GM18498 (cell line): ENCODE measurements at regions not wholly inside any gene's neighbourhood (a gene's known extent, or its start where the extent isn't known, plus 50 kb on each side); places are given as distances from the start of the nearest gene placed in this dataset.

Experiments
- ATAC-seq: cut with Tn5 transposase; IDR thresholded peaks from one replicate; pipeline ENCODE4 v1.9.1; 2021; ENCODE audit warnings: mild to moderate bottlenecking, moderate library complexity; ENCODE audit not compliant: unreplicated experiment

GRCh38 chr16:73251608-73252007, 203.7 kb upstream of the ZFHX3 start:
- ATAC-seq = no peak

DNA sequence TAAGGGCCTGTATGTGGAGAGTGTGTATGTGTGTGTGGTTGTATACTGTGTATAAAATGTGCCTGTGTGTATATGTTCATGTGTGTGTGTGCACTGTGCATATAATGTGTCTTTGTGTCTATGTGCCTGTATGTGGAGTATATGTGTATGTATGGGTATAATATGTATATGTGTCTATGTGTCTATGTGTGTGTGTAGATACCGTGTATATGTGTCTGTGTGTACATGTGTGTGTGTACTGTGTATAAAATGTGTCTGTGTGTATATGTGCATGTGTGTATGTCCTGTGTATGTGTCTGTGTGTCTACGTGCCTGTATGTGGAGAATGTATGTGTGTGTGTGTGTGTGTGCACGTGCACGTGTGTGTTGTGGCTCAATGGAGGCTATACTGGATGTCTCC, 200.4 kb upstream of the ZFHX3 start:
- ATAC-seq = no peak

DNA sequence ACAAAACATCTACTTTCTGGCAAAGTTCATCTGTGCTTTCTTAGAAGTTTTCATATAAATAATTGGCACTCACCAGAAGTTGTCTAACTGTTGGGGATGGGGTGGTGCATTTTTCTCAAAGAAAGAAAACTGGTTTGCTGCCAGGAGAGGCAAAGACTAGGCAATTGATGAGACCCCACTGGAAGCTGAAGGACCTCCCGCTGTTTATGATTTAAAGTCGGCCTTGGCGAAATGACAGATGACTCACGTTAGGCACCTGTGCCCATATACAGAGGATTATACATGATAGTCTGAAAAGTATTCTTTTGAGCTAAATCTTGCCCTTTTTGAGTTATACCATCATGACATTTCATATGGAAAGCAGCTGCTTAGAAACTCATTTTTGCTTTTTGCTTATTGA, 193.0 kb upstream of the ZFHX3 start:
- ATAC-seq = no peak

- ATAC-seq = no peak
These were observed 189.7 kb upstream of the ZFHX3 start for GRCh38 chr16:73237601-73238000.

- no peak for ATAC-seq
These were observed 186.6 kb upstream of the ZFHX3 start for GRCh38 chr16:73234496-73234895.

DNA sequence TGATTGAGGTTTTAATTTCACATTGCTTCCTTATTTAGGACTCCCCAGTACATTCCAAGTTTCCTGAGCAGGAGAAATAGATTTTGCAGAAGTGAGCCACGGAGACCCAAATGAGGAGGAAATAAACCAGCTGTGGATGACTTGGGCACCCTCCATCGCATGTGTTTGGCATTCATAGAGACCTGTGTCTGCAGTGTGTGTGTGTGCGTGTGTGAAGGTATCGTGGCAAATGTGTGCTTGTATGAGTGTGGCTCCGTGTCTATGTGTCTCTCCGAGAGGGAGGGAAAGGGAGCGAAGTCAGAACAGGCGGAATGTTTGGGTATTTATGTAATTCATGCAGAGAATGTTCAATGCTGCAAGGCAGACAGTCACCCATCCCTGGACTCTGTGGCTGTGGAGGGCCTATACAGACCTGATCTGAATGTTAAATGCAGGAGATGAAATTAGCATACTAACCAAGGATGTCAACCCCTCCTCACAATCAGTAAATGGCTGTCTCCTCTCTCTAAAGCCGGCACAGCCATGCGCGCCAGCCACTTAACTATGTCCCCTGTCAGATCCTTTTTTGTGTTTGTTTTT, 186.0 kb upstream of the ZFHX3 start:
- ATAC-seq = no peak

DNA sequence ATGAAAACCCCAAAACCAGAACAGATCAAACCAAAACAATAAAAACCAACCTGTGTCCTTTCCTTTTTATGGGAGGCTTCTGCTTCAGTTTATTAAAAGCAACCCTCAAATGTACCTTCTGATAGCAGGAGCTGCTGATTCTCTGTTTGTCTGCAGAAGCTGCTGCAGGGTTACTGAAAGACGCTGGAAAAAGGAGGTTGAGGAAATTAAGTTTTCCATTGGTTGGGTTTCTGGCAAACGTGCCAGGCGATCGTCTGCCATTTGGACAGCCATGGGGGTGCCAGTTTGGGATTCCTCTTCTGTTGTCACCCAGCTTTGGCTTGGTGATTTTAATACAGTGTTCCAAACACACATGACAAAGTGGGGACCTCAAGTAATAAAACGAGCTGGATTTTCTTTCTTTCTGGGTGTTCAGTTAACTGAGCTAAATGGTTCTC, 185.4 kb upstream of the ZFHX3 start:
- ATAC-seq = no peak

DNA sequence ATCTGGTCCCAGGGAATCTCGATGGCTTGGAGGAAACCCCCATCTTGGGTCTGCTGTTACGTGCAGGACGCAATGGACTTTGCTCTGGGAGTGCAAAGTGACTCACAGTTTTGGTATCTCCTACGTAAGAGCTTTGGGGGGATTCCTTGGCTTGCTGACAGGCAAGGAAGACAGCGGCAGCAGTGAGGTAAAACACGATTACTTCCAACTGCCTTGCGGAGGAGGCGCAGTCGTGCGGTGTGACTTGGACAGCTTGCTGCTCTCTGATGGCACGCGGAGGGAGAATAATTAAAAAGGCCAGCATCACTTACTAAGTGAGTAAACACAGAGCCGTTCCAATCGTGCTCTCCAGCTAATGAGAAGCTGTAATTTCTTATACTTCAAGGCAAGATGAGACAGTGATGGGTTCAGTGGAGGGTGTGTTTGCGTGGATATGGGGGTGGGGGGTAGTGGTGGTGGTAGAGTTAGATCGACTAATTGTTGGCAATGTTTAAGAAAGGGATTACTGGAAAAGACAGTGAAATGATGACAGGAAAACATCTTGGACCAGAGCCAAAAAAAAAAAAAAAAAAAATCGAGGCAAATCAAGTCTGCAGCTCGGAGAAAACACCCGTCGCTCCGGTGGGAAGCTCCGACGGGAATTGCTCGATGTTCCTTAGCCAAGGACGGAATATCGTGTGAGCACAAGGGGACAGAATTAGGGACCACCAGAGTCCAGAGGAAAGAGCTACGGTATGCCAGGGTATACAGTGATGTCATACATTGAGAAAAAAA, 184.8 kb upstream of the ZFHX3 start:
- no peak for ATAC-seq

GRCh38 chr16:73231944-73232554, 184.1 kb upstream of the ZFHX3 start:
- ATAC-seq = no peak

DNA sequence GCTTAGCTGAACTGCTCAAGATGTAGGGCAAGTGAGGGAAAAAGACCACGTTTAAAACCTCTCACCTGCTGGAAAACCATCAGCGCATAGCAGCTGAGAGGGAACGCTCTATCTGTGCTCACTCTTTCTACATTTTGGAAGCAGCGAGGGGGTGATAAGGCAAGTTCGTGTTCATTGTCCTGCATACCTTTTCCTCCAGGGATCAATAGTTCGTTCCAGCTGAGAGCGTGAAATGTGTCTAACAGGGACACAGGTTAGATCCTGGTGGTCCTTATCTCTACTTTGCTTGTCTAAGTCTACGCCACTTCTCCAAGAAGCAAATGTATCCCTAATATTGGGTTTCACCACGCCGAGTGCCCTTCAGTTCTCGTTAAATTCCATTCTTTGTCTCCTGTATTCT, 183.5 kb upstream of the ZFHX3 start:
- ATAC-seq = no peak

GRCh38 chr16:73230651-73231050, 182.7 kb upstream of the ZFHX3 start:
- ATAC-seq = no peak

DNA sequence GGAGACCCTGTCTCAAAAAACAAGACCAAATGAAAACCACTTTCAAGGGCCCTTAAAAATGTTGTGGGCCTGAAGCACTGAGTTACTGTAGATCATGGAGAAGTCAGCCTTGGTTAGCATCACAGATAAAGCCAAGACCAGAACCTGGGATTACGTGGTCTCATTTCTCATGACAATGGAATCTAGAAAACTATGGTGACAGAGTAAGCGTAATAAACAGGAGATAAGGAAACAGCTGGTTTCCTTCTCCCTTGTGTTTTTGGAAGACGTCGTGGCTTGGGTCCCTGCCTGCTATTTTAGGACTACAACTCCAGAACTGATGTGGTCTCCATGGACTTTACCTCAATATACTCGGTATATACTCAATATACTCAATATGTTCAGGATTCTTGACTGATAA, 180.7 kb upstream of the ZFHX3 start:
- no peak for ATAC-seq

DNA sequence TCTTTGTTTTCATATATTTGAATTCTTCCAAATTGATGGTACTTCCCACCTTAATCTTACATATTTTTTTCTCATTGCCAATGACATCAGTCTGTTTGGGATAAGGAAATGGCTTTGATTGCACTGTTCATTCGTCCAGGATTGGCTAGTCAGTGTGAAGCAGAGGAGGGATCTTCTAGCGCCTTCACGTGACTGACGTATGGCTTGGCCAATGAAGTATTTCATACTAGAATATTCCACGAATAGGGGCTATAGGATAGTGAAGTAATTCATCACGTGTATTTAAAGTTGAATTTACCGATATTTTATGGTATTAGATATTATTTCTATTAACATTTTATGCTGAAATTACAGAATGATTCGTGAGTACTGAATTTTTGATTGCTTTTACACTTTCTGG, 178.7 kb upstream of the ZFHX3 start:
- ATAC-seq = no peak

DNA sequence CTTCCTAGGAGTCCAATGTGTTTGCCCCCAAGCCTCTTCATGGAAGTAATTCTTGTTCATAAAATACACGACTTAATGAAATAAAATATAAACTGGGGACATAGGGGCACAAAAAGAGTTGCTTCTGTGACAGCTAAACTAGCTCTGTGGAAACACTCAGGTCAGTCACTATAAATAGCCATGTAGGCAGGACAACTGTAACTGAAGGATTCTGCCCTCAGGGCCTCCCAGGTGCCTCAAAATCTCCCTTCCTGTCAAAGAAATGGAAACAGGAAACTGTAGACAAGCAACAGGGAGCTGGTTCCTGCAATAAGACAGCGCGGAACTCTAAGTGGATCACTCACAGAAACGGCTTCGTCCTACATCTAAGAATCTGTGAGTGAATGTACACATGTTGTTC, 178.1 kb upstream of the ZFHX3 start:
- no peak for ATAC-seq

DNA sequence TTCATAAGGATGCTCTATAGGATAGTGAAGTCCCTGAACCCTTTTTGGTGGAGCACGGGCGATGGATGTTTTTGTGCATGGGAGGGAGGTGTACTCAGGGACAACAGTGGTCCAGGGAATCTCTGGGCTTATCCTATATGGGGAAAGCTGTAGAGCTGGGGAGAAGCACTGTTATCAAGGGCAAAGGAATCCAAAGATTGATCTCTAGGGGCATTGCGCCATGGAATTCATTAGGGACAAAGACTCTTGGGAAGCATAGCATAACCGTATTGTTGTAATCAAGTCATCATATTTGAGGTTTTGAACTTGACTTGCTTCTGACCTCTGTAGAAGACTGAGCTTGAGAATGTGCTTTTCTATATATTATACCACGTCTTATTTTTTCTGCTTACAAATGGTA, 172.9 kb upstream of the ZFHX3 start:
- no peak for ATAC-seq

- ATAC-seq = no peak
These were observed 171.2 kb upstream of the ZFHX3 start for GRCh38 chr16:73219176-73219575.

GRCh38 chr16:73217654-73218053, 169.7 kb upstream of the ZFHX3 start:
- no peak for ATAC-seq

- ATAC-seq = no peak
These were observed 169.0 kb upstream of the ZFHX3 start for GRCh38 chr16:73216932-73217331.

DNA sequence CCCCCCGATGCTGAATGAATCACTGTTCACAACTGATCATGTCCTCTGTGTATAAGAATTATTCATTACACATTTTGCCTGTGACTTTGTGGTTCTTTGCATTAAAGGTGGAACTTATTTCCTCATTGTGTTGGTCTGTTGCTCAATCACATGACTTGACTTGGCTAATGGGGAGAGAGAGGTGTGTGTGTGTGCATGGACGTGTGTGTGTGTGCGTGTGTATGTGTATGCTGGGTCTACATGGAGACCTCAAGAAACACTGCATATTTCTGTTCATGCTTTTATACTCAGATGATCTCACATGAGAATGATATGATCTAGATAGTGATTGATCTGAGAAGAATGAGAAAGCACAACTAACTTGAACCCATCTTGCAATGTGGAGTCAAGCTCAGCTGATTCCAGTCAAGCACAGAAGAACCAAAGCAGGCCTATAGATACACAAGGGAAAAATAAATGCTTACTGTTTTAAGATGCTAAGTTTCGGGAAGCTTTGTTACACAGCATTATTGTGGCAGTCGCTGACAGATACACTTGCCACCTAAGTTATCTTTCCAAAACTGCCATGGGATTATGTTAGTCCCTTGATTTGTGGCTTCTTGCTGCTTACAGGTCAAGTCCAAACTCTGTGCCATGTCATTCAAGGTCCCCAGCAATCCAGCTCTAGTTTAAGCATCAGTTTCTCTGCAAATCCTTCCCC, 167.9 kb upstream of the ZFHX3 start:
- ATAC-seq = no peak

GRCh38 chr16:73214825-73215677, 167.1 kb upstream of the ZFHX3 start:
- ATAC-seq = no peak
